HG03520 (cell line): ENCODE measurements at regions not wholly inside any gene's neighbourhood (a gene's known extent, or its start where the extent isn't known, plus 50 kb on each side); places are given as distances from the start of the nearest gene placed in this dataset.

Source experiments
- ATAC-seq: cut with Tn5 transposase; IDR thresholded peaks from one replicate; pipeline ENCODE4 v1.9.1; 2021; ENCODE audit warnings: mild to moderate bottlenecking, moderate library complexity; ENCODE audit not compliant: unreplicated experiment

DNA sequence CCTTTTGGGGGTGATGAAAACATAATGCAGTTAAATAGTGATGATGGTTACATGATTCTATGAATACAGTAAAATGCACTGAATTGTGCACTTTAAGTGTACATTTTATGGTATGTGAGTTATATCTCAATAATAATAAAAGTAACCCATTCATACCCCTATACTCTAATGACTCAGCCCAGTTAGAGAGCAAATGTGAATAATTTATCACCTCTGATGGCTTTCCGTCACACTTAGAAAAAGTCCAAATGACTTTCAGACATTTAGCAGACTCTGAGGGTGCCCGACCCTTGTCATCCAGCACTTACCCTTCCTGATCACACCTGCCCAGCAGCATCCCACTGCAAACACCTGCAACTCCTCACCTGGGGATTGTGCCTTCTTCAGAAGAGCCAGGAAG is 148.1 kb upstream of the MAF start:
- no peak for ATAC-seq

GRCh38 chr16:79747688-79748087 is 147.2 kb upstream of the MAF start:
- ATAC-seq = no peak

DNA sequence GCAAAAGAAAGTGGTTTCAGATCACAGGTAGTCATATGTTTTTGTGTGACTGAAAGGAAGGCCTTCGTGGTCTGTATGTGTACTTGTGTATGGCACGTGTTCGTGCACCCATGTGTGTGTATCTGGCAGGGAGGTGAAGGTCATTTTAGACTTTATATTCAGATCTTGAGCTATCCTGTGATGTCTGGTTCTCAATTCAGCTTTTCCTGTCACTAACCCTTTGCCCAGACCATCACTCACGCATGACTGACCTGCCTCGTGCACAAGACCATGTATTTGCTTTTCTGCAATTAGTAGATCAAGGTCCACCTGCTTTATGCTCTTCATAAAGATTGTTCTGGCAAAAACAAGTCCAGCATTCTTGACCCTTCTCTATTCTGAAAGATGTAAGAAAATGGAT is 139.7 kb upstream of the MAF start:
- no peak for ATAC-seq

DNA sequence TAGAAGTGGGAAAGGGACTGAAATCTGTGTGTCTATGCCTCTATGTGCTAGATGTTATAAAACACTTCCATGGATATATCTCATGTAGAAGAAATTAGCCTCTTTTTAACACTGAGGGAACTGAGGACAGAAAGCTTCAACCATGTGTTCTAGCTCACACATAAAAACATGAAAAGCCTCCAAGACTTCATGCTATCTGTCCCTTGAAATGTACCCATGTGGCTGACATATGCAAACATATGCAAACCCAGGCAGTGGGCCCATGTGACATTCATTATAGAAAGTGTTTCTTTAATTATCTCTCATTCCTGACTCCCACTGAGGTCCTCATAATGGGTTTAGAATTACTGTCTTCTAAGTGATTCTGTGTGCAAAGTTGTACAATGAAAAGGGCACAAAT is 134.7 kb upstream of the MAF start:
- no peak for ATAC-seq

- no peak for ATAC-seq
These were observed 134.2 kb upstream of the MAF start for GRCh38 chr16:79734721-79735120.

- ATAC-seq = no peak
These were observed 128.3 kb upstream of the MAF start for GRCh38 chr16:79728923-79729240.

DNA sequence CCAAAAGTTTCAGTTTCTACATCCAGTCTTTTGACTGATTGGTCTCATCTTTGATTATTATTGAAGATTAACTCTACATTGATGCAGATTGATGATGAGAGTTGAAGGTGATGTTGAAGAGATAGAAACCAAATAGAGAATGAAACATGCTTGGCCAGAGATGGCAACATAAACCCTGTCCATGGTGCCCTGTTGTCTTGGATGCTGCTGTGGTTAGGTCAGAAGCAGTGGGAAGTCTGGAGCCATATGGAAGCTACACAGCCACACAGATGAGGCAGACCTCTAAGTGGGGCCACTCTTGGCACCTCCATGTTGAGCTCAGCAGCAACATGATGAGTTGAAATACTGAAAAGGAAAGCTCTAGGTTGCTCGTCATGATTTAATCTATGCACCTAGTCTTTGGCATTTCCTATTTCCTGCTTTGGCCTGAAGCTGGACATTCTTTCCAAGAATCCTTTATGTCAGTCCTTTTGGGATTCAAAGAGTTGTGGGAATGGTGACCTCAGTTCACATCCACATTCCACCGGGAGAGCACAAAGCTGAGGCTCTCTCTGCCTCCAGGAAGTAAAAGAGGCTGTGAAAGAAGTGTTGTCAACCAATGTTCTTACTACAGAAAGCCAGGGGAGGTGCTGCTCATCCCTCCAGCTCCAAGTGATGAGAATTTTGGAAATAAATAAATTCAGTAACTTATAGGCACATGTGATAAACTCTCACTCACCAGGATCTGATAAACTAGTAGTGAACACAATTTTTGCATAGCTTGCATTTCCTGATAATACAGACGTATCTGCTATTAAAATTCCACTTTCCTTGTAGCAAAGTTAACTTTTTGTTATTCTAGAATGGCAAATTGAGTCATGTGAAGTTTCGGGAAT is 127.7 kb upstream of the MAF start:
- ATAC-seq = no peak

GRCh38 chr16:79726902-79727301 is 126.4 kb upstream of the MAF start:
- no peak for ATAC-seq

DNA sequence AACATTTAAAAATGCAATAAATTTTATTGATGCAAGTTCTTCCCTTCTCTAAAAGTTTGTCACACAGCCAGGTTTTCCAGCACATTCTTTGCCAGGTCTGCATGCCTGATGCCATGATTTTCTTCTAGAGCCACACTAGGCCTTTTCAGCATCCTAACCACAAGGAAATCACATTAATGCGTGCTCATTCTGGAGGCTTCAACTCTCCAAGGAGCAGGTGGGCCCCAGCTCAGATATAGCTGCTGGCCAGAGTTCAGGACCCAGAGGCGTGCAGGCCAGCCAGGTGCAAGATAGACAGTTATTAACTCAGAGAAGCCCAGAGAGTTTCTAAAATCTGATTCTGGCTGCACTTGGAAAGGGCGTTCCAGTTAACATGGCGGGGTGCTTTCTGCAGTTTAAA is 124.5 kb upstream of the MAF start:
- ATAC-seq = no peak

GRCh38 chr16:79723583-79724168 is 123.1 kb upstream of the MAF start:
- ATAC-seq = no peak

DNA sequence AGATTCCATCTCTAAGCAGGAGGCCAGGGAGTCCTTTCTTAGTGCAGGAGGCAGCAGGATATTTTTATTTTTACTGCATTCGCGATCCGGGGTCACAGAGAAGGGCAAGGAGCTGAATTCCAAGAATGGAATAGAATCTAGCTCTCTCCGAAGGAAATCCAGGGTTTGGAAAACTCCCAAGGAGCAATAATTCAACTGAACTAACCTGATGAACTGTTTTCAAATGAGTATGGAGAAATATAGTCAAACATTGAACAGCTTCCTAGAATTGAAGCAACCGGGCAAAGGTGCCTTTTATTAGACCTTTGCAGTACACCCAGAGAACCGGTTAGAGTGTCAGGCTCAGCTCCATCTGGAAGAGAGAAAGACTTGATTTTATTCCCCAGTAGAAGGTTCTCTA is 120.7 kb upstream of the MAF start:
- no peak for ATAC-seq

- ATAC-seq = no peak
These were observed 117.0 kb upstream of the MAF start for GRCh38 chr16:79717333-79718137.

DNA sequence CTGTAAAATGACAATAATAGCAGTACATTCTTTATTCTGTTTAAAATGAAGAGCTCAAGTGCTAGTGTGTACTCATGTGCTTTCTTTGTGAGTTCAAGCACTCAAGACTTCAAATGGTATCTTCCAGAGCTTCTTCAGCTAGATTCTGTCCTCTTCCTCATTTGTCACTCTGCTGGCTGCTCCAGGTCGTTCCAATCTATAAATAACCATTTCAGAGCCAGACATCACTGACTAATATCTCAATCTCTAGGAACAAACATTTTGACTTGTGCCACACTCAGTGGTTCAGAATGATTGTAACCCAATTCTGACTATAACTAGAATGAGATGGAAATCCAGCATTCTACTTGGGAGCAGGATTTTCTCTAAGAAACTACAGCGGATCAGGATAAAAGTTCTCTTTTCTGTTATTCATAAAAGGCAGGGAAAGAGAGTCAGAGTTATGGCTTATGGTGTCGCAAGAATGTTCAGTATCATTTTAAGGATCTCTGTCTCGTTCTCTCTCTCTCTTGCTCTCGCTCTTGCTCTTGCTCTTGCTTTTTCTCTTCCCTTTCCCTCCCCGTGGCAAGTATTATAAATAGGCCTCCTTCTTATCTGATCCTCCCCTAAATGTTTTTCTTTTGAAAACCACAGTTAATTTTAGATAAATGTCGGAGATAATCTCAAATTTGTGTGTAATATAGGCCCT is 116.3 kb upstream of the MAF start:
- ATAC-seq = no peak

DNA sequence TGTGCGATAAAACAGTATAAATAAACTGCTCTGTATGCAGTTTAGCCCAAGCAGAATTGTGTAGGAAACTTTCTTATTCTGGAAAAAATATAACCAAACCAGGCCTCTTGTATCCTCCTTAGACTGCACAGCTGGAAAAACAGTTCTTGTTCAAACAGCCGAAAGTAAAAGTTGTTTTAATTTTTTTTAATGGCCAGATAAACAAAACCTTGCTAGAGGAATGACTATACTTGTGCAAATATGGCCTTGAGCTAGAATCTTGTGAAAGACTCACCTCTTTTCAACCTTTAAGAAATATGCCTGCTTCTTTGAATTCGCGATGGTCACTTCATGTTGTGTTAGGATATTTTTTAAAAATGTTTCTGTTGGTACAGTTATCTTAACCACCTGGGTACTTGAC is 114.5 kb upstream of the MAF start:
- no peak for ATAC-seq

DNA sequence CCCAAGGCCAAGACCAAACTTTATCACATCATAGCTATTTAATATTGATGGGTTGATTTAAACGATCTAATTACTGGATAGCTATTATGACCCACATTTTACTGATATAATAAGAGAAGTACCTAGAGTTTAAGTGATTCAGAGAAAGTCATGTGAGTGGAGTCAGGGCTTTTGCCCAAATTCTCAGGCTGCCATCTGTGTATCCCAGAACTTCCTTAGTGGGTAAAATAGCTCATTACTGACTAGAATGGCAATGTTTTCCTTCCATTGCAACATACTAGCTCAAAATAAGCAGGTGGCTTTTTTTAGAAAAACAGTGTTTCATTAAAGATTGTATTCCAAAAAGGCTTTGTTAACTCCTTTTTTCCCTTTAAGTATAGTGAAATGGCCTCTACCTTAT is 113.9 kb upstream of the MAF start:
- ATAC-seq = no peak

DNA sequence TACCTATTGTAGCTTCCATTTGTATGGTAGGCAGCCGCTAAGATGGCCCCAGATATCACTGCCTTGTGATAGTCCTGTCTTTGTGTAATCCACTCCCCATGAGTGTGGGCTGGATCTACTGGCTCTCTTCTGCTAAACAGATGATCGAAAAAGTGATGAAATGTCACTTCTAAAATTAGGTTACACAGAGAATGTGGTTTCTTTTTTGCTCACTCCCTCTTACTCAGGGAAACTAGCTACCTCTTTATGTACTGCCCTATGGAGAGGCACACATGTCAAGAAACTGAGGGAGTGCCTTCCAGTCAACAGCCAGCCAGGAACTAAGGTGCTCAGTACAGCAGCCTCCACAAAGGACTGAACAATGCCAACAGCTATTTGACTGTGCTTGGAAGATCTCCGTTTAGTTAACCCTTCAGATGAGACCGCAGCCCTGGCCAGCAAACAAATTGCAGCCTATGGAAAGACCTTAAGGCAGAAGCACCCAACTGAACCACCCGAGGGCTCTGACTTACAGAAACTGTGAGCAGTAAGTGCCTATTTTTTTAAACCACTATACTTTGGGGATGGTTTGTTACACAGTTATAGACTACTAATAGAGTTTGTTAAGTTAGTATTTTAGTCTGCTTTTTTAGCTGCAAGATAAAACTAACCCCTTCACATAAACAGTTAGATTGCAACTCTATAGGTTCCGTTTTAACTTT is 113.2 kb upstream of the MAF start:
- no peak for ATAC-seq

GRCh38 chr16:79712276-79712675 is 111.7 kb upstream of the MAF start:
- no peak for ATAC-seq

GRCh38 chr16:79707876-79708275 is 107.3 kb upstream of the MAF start:
- no peak for ATAC-seq

GRCh38 chr16:79703066-79703465 is 102.5 kb upstream of the MAF start:
- ATAC-seq = no peak

DNA sequence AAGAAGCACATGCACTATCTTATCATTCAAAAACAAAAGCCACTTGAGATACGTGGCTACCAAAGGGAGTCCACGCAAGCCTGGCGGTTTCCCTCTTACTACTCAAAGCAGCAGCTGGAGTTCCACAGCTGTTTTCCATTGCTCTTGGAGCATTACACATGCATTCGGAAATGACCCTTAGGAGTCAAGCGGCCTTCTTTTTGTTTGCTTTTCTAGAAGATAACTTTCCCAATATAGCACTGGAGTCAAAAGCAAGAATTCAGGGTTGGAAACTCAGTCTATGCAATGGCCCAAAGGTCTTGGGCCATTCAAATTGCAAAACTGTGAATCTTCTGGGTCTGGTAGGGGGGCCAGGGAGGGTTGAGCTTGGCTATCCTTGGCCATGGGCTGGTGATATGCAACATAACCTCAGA is 97.8 kb upstream of the MAF start:
- ATAC-seq = no peak

GRCh38 chr16:79697562-79698112 is 97.1 kb upstream of the MAF start:
- ATAC-seq = no peak
